ENCODE measurements at regions not wholly inside any gene's neighbourhood (a gene's known extent, or its start where the extent isn't known, plus 50 kb on each side); places are given as distances from the start of the nearest gene placed in this dataset.

DNA sequence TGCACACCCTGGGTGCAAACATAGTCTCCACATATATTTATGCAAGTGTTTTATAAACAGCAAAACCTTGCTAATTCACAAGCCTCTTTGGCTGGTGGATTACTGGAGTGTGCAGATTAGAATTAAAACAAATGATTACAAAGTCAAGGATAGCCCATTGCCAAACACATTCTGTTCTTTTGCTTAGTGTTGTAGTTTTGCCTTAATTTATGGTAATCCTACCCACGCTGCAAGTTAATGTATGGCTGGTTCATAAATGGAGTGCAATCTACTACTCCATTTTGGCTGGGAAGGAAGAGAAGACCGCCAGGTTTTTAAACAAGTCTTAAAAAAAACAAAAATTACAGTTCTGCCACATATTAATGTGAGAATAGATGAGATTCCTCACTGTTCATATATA is 883.1 kb upstream of the KLHL29 start:
- DNase-seq (ENCODE audit: extremely low read depth, low read depth), result no peak
- TF ChIP-seq, protein P1, sequence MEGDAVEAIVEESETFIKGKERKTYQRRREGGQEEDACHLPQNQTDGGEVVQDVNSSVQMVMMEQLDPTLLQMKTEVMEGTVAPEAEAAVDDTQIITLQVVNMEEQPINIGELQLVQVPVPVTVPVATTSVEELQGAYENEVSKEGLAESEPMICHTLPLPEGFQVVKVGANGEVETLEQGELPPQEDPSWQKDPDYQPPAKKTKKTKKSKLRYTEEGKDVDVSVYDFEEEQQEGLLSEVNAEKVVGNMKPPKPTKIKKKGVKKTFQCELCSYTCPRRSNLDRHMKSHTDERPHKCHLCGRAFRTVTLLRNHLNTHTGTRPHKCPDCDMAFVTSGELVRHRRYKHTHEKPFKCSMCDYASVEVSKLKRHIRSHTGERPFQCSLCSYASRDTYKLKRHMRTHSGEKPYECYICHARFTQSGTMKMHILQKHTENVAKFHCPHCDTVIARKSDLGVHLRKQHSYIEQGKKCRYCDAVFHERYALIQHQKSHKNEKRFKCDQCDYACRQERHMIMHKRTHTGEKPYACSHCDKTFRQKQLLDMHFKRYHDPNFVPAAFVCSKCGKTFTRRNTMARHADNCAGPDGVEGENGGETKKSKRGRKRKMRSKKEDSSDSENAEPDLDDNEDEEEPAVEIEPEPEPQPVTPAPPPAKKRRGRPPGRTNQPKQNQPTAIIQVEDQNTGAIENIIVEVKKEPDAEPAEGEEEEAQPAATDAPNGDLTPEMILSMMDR (IDR thresholded peaks at IDR 0.05; ENCODE audit: low read depth, low read length), result no peak

GRCh38 chr2:22513563-22513962 is 871.4 kb upstream of the KLHL29 start:
- TF ChIP-seq, protein P1 (IDR thresholded peaks at IDR 0.05; ENCODE audit: low read depth, low read length), result no peak
- no peak for DNase-seq (ENCODE audit: extremely low read depth, low read depth)

DNA sequence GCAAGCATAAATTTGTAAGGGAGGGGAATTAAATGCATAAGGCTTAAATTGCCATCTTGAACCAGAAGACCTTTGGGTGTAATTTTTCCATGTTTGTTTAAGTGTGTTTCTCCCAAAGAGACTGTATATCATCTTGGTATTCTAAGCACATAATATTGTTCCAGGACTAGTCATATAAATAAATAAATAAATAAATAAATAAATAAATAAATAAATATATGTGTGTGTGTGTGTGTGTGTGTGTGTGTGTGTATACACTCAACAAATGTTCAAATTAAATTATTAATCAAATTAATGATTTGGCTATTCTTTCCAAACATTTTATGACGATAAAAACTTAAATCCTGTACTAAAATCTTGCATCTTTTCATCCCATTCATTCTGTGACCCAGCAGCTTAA is 867.8 kb upstream of the KLHL29 start:
- no peak for DNase-seq (ENCODE audit: extremely low read depth, low read depth)
- TF ChIP-seq, protein P1 (IDR thresholded peaks at IDR 0.05; ENCODE audit: low read depth, low read length), result no peak

DNA sequence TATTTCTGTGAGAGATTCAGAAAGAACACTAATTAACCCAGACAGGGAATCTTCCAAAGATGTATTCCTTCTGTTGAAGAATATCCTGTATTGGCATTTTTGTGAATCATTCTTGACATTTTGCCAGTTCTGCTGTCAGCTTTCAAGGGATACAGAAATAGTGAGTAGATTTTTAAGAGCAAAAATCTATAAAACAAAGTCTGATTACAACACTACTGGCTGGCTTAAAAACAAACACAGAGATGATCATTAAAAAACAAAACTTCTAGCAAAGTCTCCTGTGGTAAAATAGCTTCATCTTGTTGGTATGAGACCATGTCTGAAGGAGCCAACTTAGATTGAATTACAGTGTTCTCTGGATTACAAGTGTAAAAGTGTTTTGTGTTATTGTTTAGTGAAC is 866.3 kb upstream of the KLHL29 start:
- no peak for DNase-seq (ENCODE audit: extremely low read depth, low read depth)
- TF ChIP-seq, protein P1 (IDR thresholded peaks at IDR 0.05; ENCODE audit: low read depth, low read length), result no peak

DNA sequence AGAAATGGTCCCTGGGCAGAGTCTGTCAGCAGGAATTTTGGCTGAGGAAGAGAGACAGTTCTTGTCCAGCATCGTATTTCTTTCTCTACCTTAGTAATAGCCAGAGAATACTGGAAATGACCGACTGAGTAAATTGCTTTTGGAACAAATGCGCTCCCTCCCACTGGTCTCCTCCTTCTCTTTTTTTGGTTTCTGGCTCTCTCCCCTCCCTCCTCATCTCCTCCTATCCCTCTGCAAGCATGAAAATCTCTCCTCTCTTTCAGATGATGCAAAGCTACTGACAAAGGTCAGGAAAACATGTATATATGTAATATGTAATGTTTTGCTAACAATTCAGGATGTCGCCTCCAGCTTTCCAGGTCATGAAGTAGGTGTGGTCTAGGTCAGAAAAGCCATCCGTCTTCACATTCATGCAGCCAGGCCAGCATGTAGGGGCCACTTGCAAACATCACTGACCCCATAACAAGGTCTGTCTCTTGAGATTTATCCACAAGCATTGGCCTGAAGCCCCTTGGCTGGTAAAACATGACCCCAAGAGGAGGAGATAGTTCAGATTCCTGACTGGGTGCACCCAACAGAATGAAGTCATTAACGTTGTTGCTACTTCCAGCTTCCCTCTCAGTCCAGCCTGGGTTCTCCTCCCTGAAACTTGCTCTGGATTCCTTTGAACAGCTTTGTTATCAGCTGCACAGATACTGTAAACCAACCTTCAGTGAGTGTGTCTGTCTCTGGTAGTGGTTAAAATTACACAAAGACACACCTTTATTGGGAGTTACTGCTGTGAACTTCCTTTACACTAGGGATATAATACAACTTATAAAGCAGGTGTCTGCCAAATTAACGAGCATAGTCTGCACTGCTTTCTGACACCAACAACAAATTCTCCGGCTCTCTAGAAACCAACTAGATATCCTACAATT is 864.4 kb upstream of the KLHL29 start:
- DNase-seq (ENCODE audit: extremely low read depth, low read depth), result no peak

DNA sequence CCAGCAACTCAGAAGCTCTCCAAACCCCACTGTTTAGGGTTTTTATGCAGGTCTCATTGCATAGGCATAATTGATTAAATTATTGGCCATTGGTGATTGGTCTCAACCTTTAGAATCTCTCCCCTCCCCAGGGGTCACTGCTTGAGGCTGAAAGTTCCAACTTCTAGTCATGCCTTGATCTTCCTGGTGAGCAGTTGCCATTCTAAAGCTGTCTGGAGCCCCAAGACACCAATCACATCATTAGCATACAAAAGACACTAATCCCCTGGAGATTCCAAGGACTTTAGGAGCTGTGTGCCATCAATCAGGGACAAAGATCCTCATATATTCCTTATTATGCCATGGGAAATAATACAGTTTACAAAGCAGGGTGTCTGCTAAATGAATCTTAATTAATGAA is 863.4 kb upstream of the KLHL29 start:
- TF ChIP-seq, protein P1 (IDR thresholded peaks at IDR 0.05; ENCODE audit: low read depth, low read length), result no peak
- no peak for DNase-seq (ENCODE audit: extremely low read depth, low read depth)

More for the DNA sequence above, 864.4 kb upstream of the KLHL29 start:
- TF ChIP-seq, protein P1 (IDR thresholded peaks at IDR 0.05; ENCODE audit: low read depth, low read length), result no peak

GRCh38 chr2:22525681-22526080 is 859.3 kb upstream of the KLHL29 start:
- DNase-seq (ENCODE audit: extremely low read depth, low read depth), result no peak
- TF ChIP-seq, protein P1 (IDR thresholded peaks at IDR 0.05; ENCODE audit: low read depth, low read length), result no peak
